LNCaP clone FGC (cell line): ENCODE measurements at regions not wholly inside any gene's neighbourhood (a gene's known extent, or its start where the extent isn't known, plus 50 kb on each side); places are given as distances from the start of the nearest gene placed in this dataset.

Source experiments
- DNase-seq: peaks from one replicate; pipeline ENCODE4 v3.0.0-alpha.2; 2011; ENCODE audit warnings: low read depth
- H3K4me3 ChIP-seq: 2 replicates; pipeline ENCODE4 v1.5.1; 2011; ENCODE audit warnings: mild to moderate bottlenecking, low read depth, low read length, control low read depth
- CTCF ChIP-seq: IDR thresholded peaks from 2 replicates; pipeline ENCODE4 v1.5.1; 2012; ENCODE audit warnings: mild to moderate bottlenecking; ENCODE audit not compliant: control insufficient read depth, insufficient read depth; ENCODE audit errors: extremely low read depth

- no peak for DNase-seq
- no peak overlapping the region for H3K4me3 ChIP-seq
Observed at GRCh38 chrX:39625810-39626209, 471.9 kb downstream of the BCOR start.

GRCh38 chrX:39626749-39627148, 471.0 kb downstream of the BCOR start:
- DNase-seq: no peak
- no peak for TF ChIP-seq CTCF
- H3K4me3 ChIP-seq: no peak overlapping the region

More at GRCh38 chrX:39625810-39626209, 471.9 kb downstream of the BCOR start:
- no peak for TF ChIP-seq CTCF

GRCh38 chrX:39627257-39627656, 470.5 kb downstream of the BCOR start:
- TF ChIP-seq CTCF: no peak
- H3K4me3 ChIP-seq: no peak overlapping the region
- DNase-seq: no peak

- no peak for DNase-seq
- no peak for TF ChIP-seq CTCF
- H3K4me3 ChIP-seq: no peak overlapping the region
Observed at GRCh38 chrX:39629001-39629400, 468.8 kb downstream of the BCOR start.

GRCh38 chrX:39630344-39630743, 467.4 kb downstream of the BCOR start:
- TF ChIP-seq CTCF: no peak
- no peak for DNase-seq
- H3K4me3 ChIP-seq: no peak overlapping the region

- no peak for DNase-seq
- TF ChIP-seq CTCF: no peak
- no peak overlapping the region for H3K4me3 ChIP-seq
Observed at GRCh38 chrX:39631276-39632229, 466.2 kb downstream of the BCOR start.
